ENCODE measurements at regions not wholly inside any gene's neighbourhood (a gene's known extent, or its start where the extent isn't known, plus 50 kb on each side); places are given as distances from the start of the nearest gene placed in this dataset.

DNA sequence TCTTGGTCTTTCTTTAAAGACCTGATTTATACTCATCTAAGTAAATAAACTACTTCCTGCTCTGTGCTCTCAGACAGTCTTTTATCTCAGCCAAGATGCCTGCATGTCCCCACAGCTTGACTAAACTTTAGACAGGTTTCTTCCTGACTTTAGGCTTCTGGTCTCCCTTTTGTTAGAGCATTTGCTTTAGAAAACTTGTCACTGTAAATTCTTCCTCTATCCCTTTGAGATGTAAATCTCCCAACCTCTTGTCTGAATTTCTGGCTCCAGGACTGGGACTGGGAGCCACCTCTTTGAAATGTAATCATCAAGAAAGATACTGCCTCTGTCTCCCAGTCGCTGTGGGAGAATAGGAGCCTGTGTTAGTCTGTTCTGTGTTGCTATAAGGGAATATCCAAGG is 739.9 kb downstream of the C6orf118 start:
- TF ChIP-seq EZH2phosphoT487 (IDR thresholded peaks at IDR 0.05; ENCODE audit: borderline replicate concordance, low read length) = no peak
- TF ChIP-seq, protein P1, sequence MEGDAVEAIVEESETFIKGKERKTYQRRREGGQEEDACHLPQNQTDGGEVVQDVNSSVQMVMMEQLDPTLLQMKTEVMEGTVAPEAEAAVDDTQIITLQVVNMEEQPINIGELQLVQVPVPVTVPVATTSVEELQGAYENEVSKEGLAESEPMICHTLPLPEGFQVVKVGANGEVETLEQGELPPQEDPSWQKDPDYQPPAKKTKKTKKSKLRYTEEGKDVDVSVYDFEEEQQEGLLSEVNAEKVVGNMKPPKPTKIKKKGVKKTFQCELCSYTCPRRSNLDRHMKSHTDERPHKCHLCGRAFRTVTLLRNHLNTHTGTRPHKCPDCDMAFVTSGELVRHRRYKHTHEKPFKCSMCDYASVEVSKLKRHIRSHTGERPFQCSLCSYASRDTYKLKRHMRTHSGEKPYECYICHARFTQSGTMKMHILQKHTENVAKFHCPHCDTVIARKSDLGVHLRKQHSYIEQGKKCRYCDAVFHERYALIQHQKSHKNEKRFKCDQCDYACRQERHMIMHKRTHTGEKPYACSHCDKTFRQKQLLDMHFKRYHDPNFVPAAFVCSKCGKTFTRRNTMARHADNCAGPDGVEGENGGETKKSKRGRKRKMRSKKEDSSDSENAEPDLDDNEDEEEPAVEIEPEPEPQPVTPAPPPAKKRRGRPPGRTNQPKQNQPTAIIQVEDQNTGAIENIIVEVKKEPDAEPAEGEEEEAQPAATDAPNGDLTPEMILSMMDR (IDR thresholded peaks at IDR 0.05; ENCODE audit: low read depth, low read length, poor library complexity, severe bottlenecking) = no peak
